CD4-positive, alpha-beta T cell (primary cell): ENCODE measurements at regions not wholly inside any gene's neighbourhood (a gene's known extent, or its start where the extent isn't known, plus 50 kb on each side); places are given as distances from the start of the nearest gene placed in this dataset.

Experiments used
- ATAC-seq: fragments of 200-7000 bp; cut with Tn5 transposase; one replicate; pipeline ENCODE4 v1.10.0; 2022; ENCODE audit warnings: mild to moderate bottlenecking; ENCODE audit not compliant: poor library complexity
- CTCF ChIA-PET: fragments of 350-600 bp; sonication (Branson Sonifier 250); formaldehyde crosslinking; loops from one replicate; lab custom pipeline; 2021; ENCODE audit warnings: antibody characterized with exemption, inconsistent platforms; lab: Charles Lee
- POLR2A ChIA-PET: fragments of 350-600 bp; sonication (Branson Sonifier 250); formaldehyde crosslinking; loops from one replicate; lab custom pipeline; 2021; ENCODE audit warnings: antibody characterized with exemption, inconsistent platforms; lab: Charles Lee
- DNase-seq, 14 experiments: peaks; one replicate each; pipeline ENCODE4 v3.0.0-alpha.2; 2013 to 2020; ENCODE audit warnings: mixed read lengths in 2 of 14
- H3K27ac ChIP-seq, 2 donors: one replicate each; pipeline versions ENCODE4 v1.5.1 to v1.7.0; 2013; ENCODE audit warnings: low read length in 2 of 2, low read depth in 1 of 2, mild to moderate bottlenecking in 1 of 2
- H3K27me3 ChIP-seq, 2 experiments: 1 replicate in 1 of 2; 2 replicates in 1 of 2; pipeline versions ENCODE4 v1.6.1 to v1.7.0; 2013; ENCODE audit warnings: low read length in 2 of 2, control low read depth in 1 of 2, mild to moderate bottlenecking in 1 of 2, moderate library complexity in 1 of 2; ENCODE audit not compliant: insufficient read depth in 2 of 2, control insufficient read depth in 1 of 2
- H3K36me3 ChIP-seq: one replicate; pipeline ENCODE4 v1.6.1; 2013; ENCODE audit warnings: low read length, control low read depth; ENCODE audit not compliant: insufficient read depth
- H3K4me1 ChIP-seq: one replicate; pipeline ENCODE4 v1.6.1; 2013; ENCODE audit warnings: low read length, control low read depth; ENCODE audit not compliant: insufficient read depth
- H3K4me3 ChIP-seq: one replicate; pipeline ENCODE4 v1.5.1; 2013; ENCODE audit warnings: mild to moderate bottlenecking, low read length, moderate library complexity
- H3K9me3 ChIP-seq, 2 experiments: 1 replicate in 1 of 2; 2 replicates in 1 of 2; pipeline versions ENCODE4 v1.6.1 to v1.7.0; 2013; ENCODE audit warnings: low read length in 2 of 2, mild to moderate bottlenecking in 2 of 2, control low read depth in 1 of 2, moderate library complexity in 1 of 2; ENCODE audit not compliant: control insufficient read depth in 1 of 2, insufficient read depth in 1 of 2
- H3K27ac Mint-ChIP-seq: one replicate; pipeline ENCODE4 v1.8.0; 2020; ENCODE audit warnings: mixed read lengths
- H3K27me3 Mint-ChIP-seq: one replicate; pipeline ENCODE4 v1.8.0; 2021; ENCODE audit warnings: mixed read lengths
- H3K36me3 Mint-ChIP-seq: one replicate; pipeline ENCODE4 v1.8.0; 2021; ENCODE audit warnings: low read depth, mixed read lengths
- H3K4me1 Mint-ChIP-seq: one replicate; pipeline ENCODE4 v1.8.0; 2021; ENCODE audit warnings: low read depth, mixed read lengths
- H3K4me3 Mint-ChIP-seq: one replicate; pipeline ENCODE4 v1.8.0; 2020; ENCODE audit warnings: mild to moderate bottlenecking, mixed read lengths
- H3K9me3 Mint-ChIP-seq: one replicate; pipeline ENCODE4 v1.8.0; 2020; ENCODE audit warnings: mixed read lengths
- CTCF ChIP-seq: fragments of 200-600 bp; IDR thresholded peaks from one replicate; pipeline ENCODE4 v1.8.0; 2022; ENCODE audit warnings: antibody characterized with exemption, mild to moderate bottlenecking
- intact Hi-C, 2 experiments: fragments of 100-400 bp; cut with DNase I in 1 of 2; cut with micrococcal nuclease in 1 of 2; formaldehyde crosslinking; loops; one replicate each; pipeline versions ENCODE4 v1.15.1 to v1.9.0; 2023 to 2025; cut with DNase I, micrococcal nuclease

DNA sequence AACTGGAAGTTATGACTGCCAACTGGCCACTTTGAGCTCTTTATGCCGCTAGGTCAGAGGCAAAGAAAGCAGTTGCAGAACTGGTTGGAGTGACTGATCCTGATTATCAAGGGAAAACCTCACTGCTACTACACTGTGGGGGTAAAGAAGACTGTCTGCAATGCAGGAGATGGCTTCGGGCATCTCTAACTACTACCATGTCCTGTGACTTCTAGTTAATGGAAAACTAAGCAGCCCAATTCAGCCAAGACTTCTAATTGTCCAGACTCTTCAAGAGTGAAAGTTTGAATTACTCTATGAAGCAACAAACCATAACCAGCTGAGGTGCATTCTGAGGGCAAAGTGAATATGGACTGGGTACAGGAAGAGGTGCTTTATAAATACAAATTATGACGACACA is 773.6 kb upstream of the SLC35B3 start:
- Histone ChIP-seq H3K36me3 (no peaks in the 10 kb centered on the region), H3K4me1 (no peaks in the 10 kb centered on the region), H3K9me3 (peaks cover 8 to 12% of the 10 kb centered on the region in 2 experiments), H3K4me3 (no peak overlapping the region), H3K27ac (no peak overlapping the region), H3K27me3 (no peaks in the 10 kb centered on the region)
- ATAC-seq, result no peak
- no peak for DNase-seq
- Mint-ChIP-seq H3K27ac (no peak overlapping the region), H3K27me3 (peaks cover 4% of the 10 kb centered on the region), H3K4me1 (no peaks in the 10 kb centered on the region), H3K4me3 (no peak overlapping the region), H3K9me3 (peaks cover 2% of the 10 kb centered on the region), H3K36me3 (no peaks in the 10 kb centered on the region)
- TF ChIP-seq CTCF, result no peak
- ChIA-PET POLR2A (no interaction called here), CTCF (no interaction called here)
- intact Hi-C loops, result no loop called here

- Mint-ChIP-seq H3K9me3 (peaks cover 4% of the 10 kb centered on the region), H3K27ac (no peak overlapping the region), H3K4me3 (no peak overlapping the region), H3K36me3 (no peaks in the 10 kb centered on the region), H3K4me1 (no peaks in the 10 kb centered on the region), H3K27me3 (no peaks in the 10 kb centered on the region)
- ChIA-PET CTCF (no interaction called here), POLR2A (no interaction called here)
- intact Hi-C loops, result no loop called here
- no peak for TF ChIP-seq CTCF
- H3K9me3 ChIP-seq, result peaks cover 0 to 7% of the 10 kb centered on the region in 2 experiments
- H3K36me3 ChIP-seq, result no peaks in the 10 kb centered on the region
- ATAC-seq, result no peak
- H3K27ac ChIP-seq, result no peak overlapping the region
- no peaks in the 10 kb centered on the region for H3K4me1 ChIP-seq
- H3K27me3 ChIP-seq, result no peaks in the 10 kb centered on the region
- no peak for DNase-seq
- H3K4me3 ChIP-seq, result no peak overlapping the region
Measured at GRCh38 chr6:9205645-9206044, 770.3 kb upstream of the SLC35B3 start.

- no peaks in the 10 kb centered on the region for H3K36me3 Mint-ChIP-seq
- H3K4me1 ChIP-seq, result no peaks in the 10 kb centered on the region
- no peaks in the 10 kb centered on the region for H3K36me3 ChIP-seq
- no peak for ATAC-seq
- no peak for TF ChIP-seq CTCF
- no peaks in the 10 kb centered on the region for H3K27me3 Mint-ChIP-seq
- no peak overlapping the region for H3K4me3 ChIP-seq
- H3K27ac Mint-ChIP-seq, result no peak overlapping the region
- intact Hi-C loops, result no loop called here
- CTCF ChIA-PET, result interaction anchor here (0.7 kb wide), 1 partner anchor 430 kb away, joined by 3 read pairs; no protein-coding TSS in a partner anchor
- DNase-seq, result no peak
- H3K27me3 ChIP-seq, result no peaks in the 10 kb centered on the region
- no peak overlapping the region for H3K4me3 Mint-ChIP-seq
- no peaks in the 10 kb centered on the region for H3K4me1 Mint-ChIP-seq
- H3K9me3 ChIP-seq, result peaks cover 0 to 7% of the 10 kb centered on the region in 2 experiments
- POLR2A ChIA-PET, result no interaction called here
- H3K27ac ChIP-seq, result no peak overlapping the region
- peaks cover 4% of the 10 kb centered on the region for H3K9me3 Mint-ChIP-seq
Measured at GRCh38 chr6:9204171-9204570, 768.8 kb upstream of the SLC35B3 start.
